Smooth muscle cell (in vitro differentiated cells): ENCODE measurements at regions not wholly inside any gene's neighbourhood (a gene's known extent, or its start where the extent isn't known, plus 50 kb on each side); places are given as distances from the start of the nearest gene placed in this dataset.

Experiments used
- DNase-seq: peaks from one replicate; lab custom pipeline; 2025; ENCODE audit not compliant: unreplicated experiment; lab: John Stamatoyannopoulos, UW
- H2AFZ ChIP-seq: fragments of 200-600 bp; sonication (generic); 2 replicates; pipeline ENCODE4 v1.6.0; 2016; ENCODE audit warnings: antibody characterized with exemption, low read depth, mild to moderate bottlenecking
- H3F3A ChIP-seq: fragments of 200-600 bp; sonication (generic); 2 replicates; pipeline ENCODE4 v1.6.0; 2017; ENCODE audit warnings: antibody characterized with exemption, low read depth
- H3K27ac ChIP-seq: fragments of 200-600 bp; sonication (generic); 2 replicates; pipeline ENCODE4 v1.5.1; 2016; ENCODE audit warnings: low read depth, mild to moderate bottlenecking
- H3K27me3 ChIP-seq: fragments of 200-600 bp; sonication (generic); 2 replicates; pipeline ENCODE4 v1.6.1; 2016; ENCODE audit warnings: low read depth, mild to moderate bottlenecking
- H3K36me3 ChIP-seq: fragments of 200-600 bp; sonication (generic); 2 replicates; pipeline ENCODE4 v1.5.1; 2016; ENCODE audit warnings: low read depth
- H3K4me1 ChIP-seq: fragments of 200-600 bp; sonication (generic); 2 replicates; pipeline ENCODE4 v1.5.1; 2016; ENCODE audit warnings: low read depth
- H3K4me2 ChIP-seq: fragments of 200-600 bp; sonication (generic); 2 replicates; pipeline ENCODE4 v1.6.0; 2016; ENCODE audit warnings: mild to moderate bottlenecking
- H3K4me3 ChIP-seq: fragments of 200-600 bp; sonication (generic); 2 replicates; pipeline ENCODE4 v1.5.1; 2016; ENCODE audit warnings: mild to moderate bottlenecking
- H3K79me2 ChIP-seq: fragments of 200-600 bp; sonication (generic); 2 replicates; pipeline ENCODE4 v1.6.0; 2016; ENCODE audit warnings: low read depth, mild to moderate bottlenecking
- H3K9ac ChIP-seq: fragments of 200-600 bp; sonication (generic); 2 replicates; pipeline ENCODE4 v1.6.0; 2016; ENCODE audit warnings: low read depth
- H3K9me3 ChIP-seq: fragments of 200-600 bp; sonication (generic); replicated peaks from 2 replicates; pipeline ENCODE4 v1.5.1; 2016; ENCODE audit warnings: low read depth
- H4K20me1 ChIP-seq: fragments of 200-600 bp; sonication (generic); 2 replicates; pipeline ENCODE4 v1.6.0; 2016; ENCODE audit warnings: low read depth
- WGBS: methylation state at CpG from one replicate; pipeline ENCODE4 v1.1.7; 2016; ENCODE audit warnings: low lambda C conversion rate; 5-methylcytosine and 5-hydroxymethylcytosine counted together
- TF ChIP-seq, protein P1 (sequence below): fragments of 200-600 bp; sonication (generic); IDR thresholded peaks from 2 replicates; pipeline ENCODE4 v1.5.1; 2017; ENCODE audit warnings: borderline replicate concordance, mild to moderate bottlenecking, antibody characterized with exemption; ENCODE audit not compliant: insufficient read depth, poor library complexity, severe bottlenecking

DNA sequence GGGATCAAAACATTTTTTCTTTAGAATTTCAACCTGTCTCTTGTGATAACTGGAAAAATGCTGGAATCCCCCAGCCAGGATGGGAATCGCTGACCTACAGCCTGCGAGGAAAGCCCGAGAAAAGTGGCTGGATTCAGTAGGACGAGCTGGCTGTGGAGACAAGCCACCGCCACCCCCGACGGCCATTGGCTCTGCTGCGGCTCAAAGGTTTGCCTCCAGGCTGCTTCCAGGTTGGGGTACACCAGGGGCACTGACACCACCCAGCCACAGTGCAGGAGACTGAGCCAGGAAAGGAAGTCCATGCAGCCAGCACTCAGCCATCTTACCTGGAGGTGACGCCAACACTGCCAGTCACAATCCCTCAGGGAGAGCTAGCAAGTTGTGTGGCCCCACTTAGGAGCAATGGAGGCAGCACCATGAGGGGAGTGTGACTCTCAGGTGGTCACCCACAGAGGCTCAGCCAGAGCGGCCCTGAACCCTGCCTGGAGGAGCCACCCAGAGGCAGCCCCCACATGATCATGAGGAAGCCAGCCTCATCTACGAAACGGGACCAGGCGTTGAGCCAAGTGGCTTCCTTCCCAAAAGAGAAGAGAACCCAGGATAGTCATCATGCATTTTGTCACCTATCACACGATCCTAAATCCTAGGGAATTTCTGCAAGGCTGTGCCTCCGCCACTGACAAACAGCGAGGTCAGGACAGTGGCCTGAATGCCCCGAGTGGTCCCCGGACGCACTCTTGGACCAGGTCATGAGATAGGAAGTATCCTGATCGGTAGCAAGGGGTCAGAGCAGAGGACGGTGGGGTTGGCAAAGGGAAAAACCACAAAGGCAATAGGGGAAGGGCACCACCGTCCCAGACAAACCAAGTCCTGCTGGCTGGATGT lies 84.8 kb downstream of the RBFOX3 start:
- DNase-seq = no peak
- no peaks in the 10 kb centered on the region for H3F3A ChIP-seq
- 92% methylated on average over 22 of the region's 22 CpGs for WGBS

DNA sequence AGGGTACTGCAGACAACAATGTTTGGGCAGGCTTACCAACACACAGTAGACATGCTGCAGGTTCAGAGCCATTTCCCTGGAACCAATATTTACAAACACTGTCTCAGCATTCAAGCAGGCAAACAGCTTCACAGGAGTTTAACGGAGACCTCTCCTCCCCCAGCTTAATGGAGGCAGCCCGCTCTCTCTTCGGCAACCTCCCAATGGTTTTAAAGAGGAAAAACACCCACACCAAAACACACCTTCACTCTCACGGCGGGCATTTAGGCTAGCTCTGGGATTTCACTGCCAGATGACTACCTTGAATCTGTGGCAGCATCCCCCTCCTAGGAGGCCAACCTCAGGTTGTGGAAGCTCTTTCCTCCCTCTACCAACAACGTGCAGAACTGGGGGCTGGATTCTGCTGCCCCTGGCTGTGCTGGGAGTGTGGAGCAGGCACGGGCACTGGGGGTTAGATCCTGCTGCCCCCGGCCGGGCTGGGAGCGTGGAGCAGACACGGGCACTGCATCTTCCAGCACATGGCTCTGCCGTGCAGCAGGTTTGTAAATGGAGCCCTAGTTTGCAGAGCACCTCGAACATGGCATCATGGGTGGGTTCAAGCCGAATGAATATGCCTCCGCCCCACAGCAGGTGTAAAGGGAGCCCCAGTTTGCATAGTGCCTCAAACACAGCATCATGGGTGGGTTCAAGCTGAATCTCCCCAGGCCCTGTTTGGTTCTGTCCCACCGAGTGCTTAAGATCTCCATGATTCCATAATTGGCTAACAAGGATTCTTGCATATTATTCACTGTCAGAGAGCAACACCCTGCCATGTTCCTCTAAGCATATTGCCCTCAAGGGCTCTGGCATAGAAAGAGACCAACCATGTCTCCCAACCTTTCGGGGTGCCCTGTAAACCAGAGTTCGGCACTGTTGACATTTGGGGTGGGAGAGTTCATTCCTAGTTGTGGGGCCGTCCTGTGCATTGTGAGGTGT lies 86.4 kb downstream of the RBFOX3 start:
- Histone ChIP-seq H3K79me2 (no peaks in the 10 kb centered on the region), H3K27me3 (peaks cover 18% of the 10 kb centered on the region), H2AFZ (no peak overlapping the region), H3F3A (no peaks in the 10 kb centered on the region), H3K4me2 (no peak overlapping the region), H4K20me1 (no peaks in the 10 kb centered on the region), H3K27ac (no peak overlapping the region), H3K4me3 (no peak overlapping the region), H3K36me3 (no peaks in the 10 kb centered on the region), H3K9me3 (no peaks in the 10 kb centered on the region), H3K4me1 (no peaks in the 10 kb centered on the region), H3K9ac (no peak overlapping the region)
- WGBS = 86% methylated on average over 19 of the region's 19 CpGs
- TF ChIP-seq, protein P1, sequence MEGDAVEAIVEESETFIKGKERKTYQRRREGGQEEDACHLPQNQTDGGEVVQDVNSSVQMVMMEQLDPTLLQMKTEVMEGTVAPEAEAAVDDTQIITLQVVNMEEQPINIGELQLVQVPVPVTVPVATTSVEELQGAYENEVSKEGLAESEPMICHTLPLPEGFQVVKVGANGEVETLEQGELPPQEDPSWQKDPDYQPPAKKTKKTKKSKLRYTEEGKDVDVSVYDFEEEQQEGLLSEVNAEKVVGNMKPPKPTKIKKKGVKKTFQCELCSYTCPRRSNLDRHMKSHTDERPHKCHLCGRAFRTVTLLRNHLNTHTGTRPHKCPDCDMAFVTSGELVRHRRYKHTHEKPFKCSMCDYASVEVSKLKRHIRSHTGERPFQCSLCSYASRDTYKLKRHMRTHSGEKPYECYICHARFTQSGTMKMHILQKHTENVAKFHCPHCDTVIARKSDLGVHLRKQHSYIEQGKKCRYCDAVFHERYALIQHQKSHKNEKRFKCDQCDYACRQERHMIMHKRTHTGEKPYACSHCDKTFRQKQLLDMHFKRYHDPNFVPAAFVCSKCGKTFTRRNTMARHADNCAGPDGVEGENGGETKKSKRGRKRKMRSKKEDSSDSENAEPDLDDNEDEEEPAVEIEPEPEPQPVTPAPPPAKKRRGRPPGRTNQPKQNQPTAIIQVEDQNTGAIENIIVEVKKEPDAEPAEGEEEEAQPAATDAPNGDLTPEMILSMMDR = no peak
- no peak for DNase-seq

More for the DNA sequence above, 84.8 kb downstream of the RBFOX3 start:
- Histone ChIP-seq H3K9me3 (no peaks in the 10 kb centered on the region), H3K4me2 (no peak overlapping the region), H3K27me3 (peaks cover 18% of the 10 kb centered on the region), H3K4me1 (no peaks in the 10 kb centered on the region), H3K27ac (no peak overlapping the region), H3K79me2 (no peaks in the 10 kb centered on the region), H4K20me1 (no peaks in the 10 kb centered on the region), H3K4me3 (no peak overlapping the region), H3K9ac (no peak overlapping the region), H3K36me3 (no peaks in the 10 kb centered on the region), H2AFZ (no peak overlapping the region)
- TF ChIP-seq, protein P1 = no peak

DNA sequence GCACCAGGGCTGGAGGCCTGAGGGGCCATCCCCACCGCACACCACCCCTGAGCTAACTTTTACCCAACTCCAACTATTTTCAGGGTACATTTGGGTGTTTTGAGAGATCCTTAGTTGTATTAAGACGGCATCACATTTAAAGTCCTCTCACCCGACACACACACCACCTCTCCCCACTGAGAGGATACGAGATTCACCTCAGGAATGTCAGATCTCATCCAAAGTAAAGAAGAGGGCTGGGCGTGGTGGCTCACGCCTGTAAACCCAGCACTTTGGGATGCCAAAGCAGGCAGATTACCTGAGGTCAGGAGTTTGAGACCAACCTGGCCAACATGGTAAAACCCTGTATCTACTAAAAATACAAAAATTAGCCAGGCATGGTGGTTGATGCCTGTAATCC lies 88.4 kb downstream of the RBFOX3 start:
- H2AFZ ChIP-seq = no peak overlapping the region
- H3F3A ChIP-seq = no peaks in the 10 kb centered on the region
- 88% methylated on average over 6 of the region's 6 CpGs for WGBS
- no peak overlapping the region for H3K4me2 ChIP-seq
- no peaks in the 10 kb centered on the region for H3K36me3 ChIP-seq
- H3K9ac ChIP-seq = no peak overlapping the region
- TF ChIP-seq, protein P1 = no peak
- no peaks in the 10 kb centered on the region for H4K20me1 ChIP-seq
- no peak overlapping the region for H3K4me3 ChIP-seq
- no peaks in the 10 kb centered on the region for H3K9me3 ChIP-seq
- no peak overlapping the region for H3K27ac ChIP-seq
- no peak for DNase-seq
- no peaks in the 10 kb centered on the region for H3K79me2 ChIP-seq
- peaks cover 18% of the 10 kb centered on the region for H3K27me3 ChIP-seq
- no peaks in the 10 kb centered on the region for H3K4me1 ChIP-seq
